ENCODE measurements at regions not wholly inside any gene's neighbourhood (a gene's known extent, or its start where the extent isn't known, plus 50 kb on each side); places are given as distances from the start of the nearest gene placed in this dataset.
A peak's percentile ranks its signal among the peaks of the same experiment; 100 is the strongest.

DNA sequence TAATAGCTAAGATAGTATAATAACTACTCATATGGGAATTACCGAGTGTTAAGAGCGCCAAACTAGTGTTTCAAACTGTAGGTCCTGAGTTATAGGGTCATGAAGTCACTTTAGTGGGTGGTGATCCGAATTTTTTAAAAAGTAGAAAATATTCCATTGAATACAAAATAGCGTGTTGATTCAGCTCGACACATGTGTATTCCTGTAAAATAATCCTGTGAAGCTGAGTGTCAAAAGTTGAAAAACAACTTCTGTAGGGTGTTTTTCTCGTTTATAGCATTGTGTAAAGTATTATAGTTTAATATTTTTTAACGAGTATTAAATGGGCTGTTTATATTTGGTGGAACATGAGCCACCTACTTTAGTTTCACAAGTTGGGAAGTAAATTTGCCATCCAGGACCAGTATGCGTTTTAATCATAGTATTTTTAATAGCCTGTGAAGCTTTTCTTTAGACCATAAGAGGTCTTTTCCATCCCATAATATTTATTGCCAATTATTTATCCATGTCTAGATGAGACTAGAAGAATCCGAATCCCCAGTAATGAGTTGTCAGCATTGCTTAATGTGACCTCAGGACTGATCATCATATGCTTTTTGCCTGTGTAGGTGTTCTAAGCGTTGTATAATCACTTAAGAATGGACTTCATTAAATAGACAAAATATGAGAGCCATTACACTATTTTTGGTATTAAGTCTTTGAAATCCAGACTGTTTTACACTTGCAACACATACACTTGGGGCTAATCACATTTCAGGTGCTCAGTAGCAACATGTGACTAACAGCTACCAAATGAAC is 84.1 kb downstream of the PTPDC1 start:
- intact Hi-C loops (cut with DNase I; ENCODE audit: low total_unique reads): no loop called here
- peak overlapping the region in 1 of 2 donors; percentile 78 for H3K4me3 ChIP-seq
- H3K4me1 ChIP-seq: peaks cover 31% of the 10 kb centered on the region
- WGBS, 2 donors: 7 to 8% methylated on average over 10 of the region's 10 CpGs
- TF ChIP-seq, protein P1, sequence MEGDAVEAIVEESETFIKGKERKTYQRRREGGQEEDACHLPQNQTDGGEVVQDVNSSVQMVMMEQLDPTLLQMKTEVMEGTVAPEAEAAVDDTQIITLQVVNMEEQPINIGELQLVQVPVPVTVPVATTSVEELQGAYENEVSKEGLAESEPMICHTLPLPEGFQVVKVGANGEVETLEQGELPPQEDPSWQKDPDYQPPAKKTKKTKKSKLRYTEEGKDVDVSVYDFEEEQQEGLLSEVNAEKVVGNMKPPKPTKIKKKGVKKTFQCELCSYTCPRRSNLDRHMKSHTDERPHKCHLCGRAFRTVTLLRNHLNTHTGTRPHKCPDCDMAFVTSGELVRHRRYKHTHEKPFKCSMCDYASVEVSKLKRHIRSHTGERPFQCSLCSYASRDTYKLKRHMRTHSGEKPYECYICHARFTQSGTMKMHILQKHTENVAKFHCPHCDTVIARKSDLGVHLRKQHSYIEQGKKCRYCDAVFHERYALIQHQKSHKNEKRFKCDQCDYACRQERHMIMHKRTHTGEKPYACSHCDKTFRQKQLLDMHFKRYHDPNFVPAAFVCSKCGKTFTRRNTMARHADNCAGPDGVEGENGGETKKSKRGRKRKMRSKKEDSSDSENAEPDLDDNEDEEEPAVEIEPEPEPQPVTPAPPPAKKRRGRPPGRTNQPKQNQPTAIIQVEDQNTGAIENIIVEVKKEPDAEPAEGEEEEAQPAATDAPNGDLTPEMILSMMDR (IDR thresholded peaks at IDR 0.05): no peak
- TF ChIP-seq POLR2A (IDR thresholded peaks at IDR 0.05): no peak
- peak overlapping the region; percentile 94 to 100 for H3K27ac ChIP-seq
- no peaks in the 10 kb centered on the region for H3K9me3 ChIP-seq
- H3K36me3 ChIP-seq (ENCODE audit: low read depth, missing control alignments): no peaks in the 10 kb centered on the region
- DNase-seq: no peak
- H3K27me3 ChIP-seq: no peaks in the 10 kb centered on the region

GRCh38 chr9:94169968-94170367 is 85.7 kb downstream of the PTPDC1 start:
- no peak for TF ChIP-seq POLR2A (IDR thresholded peaks at IDR 0.05)
- TF ChIP-seq, protein P1 (IDR thresholded peaks at IDR 0.05): no peak
- intact Hi-C loops (cut with DNase I; ENCODE audit: low total_unique reads): no loop called here
- H3K27ac ChIP-seq: peak overlapping the region in 1 of 2 donors; percentile 100

DNA sequence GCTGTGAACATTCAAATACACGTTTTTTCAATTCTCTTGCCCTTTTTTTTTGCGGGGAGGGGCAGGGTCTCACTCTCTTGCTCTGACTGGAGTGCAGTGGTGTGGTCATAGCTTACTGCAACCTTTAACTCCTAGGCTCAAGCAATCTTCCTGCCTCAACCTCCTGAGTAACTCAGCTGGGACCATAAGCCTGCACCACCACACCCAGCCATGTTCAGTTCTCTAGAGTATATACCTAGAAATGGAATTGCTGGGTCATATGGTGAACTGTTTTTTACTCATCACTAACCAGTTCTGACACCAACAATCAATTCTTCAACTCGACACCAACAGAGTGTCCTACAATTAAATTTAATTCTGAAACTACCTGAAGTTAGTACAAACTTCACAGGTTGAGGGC is 85.5 kb upstream of the ZNF169 start:
- H3K27ac ChIP-seq: no peak overlapping the region
- H3K9me3 ChIP-seq: no peaks in the 10 kb centered on the region
- no peaks in the 10 kb centered on the region for H3K36me3 ChIP-seq (ENCODE audit: low read depth, missing control alignments)
- intact Hi-C loops (cut with DNase I; ENCODE audit: low total_unique reads): no loop called here
- TF ChIP-seq POLR2A (IDR thresholded peaks at IDR 0.05): no peak
- TF ChIP-seq, protein P1 (IDR thresholded peaks at IDR 0.05): no peak
- H3K27me3 ChIP-seq: no peaks in the 10 kb centered on the region
- peaks cover 26% of the 10 kb centered on the region for H3K4me1 ChIP-seq
- no peak for DNase-seq
- H3K4me3 ChIP-seq: no peak overlapping the region
- 66 to 67% methylated on average over 3 of the region's 3 CpGs for WGBS, 2 donors

More at GRCh38 chr9:94169968-94170367, 85.7 kb downstream of the PTPDC1 start:
- no peak overlapping the region for H3K4me3 ChIP-seq
- no peaks in the 10 kb centered on the region for H3K27me3 ChIP-seq
- DNase-seq: no peak
- no peaks in the 10 kb centered on the region for H3K36me3 ChIP-seq (ENCODE audit: low read depth, missing control alignments)
- H3K9me3 ChIP-seq: no peaks in the 10 kb centered on the region
- peaks cover 27% of the 10 kb centered on the region for H3K4me1 ChIP-seq

DNA sequence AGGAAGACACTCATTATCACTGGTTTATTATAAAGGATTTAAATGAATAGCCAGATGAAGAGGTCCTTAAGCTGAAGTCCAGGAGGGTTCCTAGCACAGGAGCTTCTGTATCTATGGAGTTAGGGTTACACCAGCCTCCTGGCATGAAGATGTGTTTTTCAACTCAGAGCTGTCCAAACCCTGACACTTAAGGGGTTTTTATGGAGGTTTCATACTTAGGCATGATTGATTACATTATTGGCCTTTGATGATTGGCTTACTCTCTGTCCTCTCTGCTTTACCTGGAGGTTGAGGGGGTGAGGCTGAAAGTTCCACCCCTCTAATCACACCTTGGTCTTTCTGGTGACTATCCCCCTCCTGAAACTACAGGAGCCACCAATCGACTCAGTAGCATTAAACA is 84.9 kb upstream of the ZNF169 start:
- no peaks in the 10 kb centered on the region for H3K9me3 ChIP-seq
- no peak overlapping the region for H3K4me3 ChIP-seq
- no peaks in the 10 kb centered on the region for H3K36me3 ChIP-seq (ENCODE audit: low read depth, missing control alignments)
- no peak overlapping the region for H3K27ac ChIP-seq
- intact Hi-C loops (cut with DNase I; ENCODE audit: low total_unique reads): no loop called here
- no peak for TF ChIP-seq POLR2A (IDR thresholded peaks at IDR 0.05)
- TF ChIP-seq, protein P1 (IDR thresholded peaks at IDR 0.05): no peak
- peaks cover 27% of the 10 kb centered on the region for H3K4me1 ChIP-seq
- no peak for DNase-seq
- 73 to 85% methylated on average over 1 of the region's 1 CpG for WGBS, 2 donors
- no peaks in the 10 kb centered on the region for H3K27me3 ChIP-seq

DNA sequence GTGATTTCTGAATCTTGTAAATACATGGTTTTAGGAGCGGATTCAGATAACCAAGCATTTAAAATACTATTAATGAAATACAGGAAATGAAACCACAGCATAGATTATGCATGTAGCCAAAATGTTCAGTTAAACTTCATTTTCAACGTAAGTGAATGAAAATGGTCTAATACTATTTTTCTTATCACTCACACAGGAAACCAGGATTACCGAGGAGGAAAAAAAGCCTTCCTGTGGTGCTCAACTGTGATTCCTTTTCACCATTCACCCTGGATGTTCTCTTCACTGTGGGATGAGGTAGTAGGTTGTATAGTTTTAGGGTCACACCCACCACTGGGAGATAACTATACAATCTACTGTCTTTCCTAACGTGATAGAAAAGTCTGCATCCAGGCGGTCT is 83.4 kb upstream of the ZNF169 start:
- no peak for DNase-seq
- no peaks in the 10 kb centered on the region for H3K36me3 ChIP-seq (ENCODE audit: low read depth, missing control alignments)
- H3K27me3 ChIP-seq: no peaks in the 10 kb centered on the region
- intact Hi-C loops (cut with DNase I; ENCODE audit: low total_unique reads): no loop called here
- TF ChIP-seq, protein P1 (IDR thresholded peaks at IDR 0.05): no peak
- TF ChIP-seq POLR2A (IDR thresholded peaks at IDR 0.05): no peak
- H3K9me3 ChIP-seq: no peaks in the 10 kb centered on the region
- H3K4me3 ChIP-seq: no peak overlapping the region
- H3K27ac ChIP-seq: no peak overlapping the region
- peaks cover 17% of the 10 kb centered on the region for H3K4me1 ChIP-seq
- WGBS, 2 donors: 55 to 58% methylated on average over 5 of the region's 5 CpGs
